HFFc6 (cell line): ENCODE measurements at regions not wholly inside any gene's neighbourhood (a gene's known extent, or its start where the extent isn't known, plus 50 kb on each side); places are given as distances from the start of the nearest gene placed in this dataset.

Experiments
- DNase-seq: peaks from one replicate; pipeline ENCODE4 v3.0.0-alpha.2; 2018
- H3K27ac Mint-ChIP-seq: 2 replicates; pipeline ENCODE4 v1.8.0; 2020; ENCODE audit warnings: mild to moderate bottlenecking, mixed read lengths
- H3K27me3 Mint-ChIP-seq: 2 replicates; pipeline ENCODE4 v1.8.0; 2021; ENCODE audit warnings: mild to moderate bottlenecking, moderate library complexity, mixed read lengths; ENCODE audit not compliant: insufficient read depth
- H3K36me3 Mint-ChIP-seq: 2 replicates; pipeline ENCODE4 v1.8.0; 2021; ENCODE audit warnings: low read depth, mixed read lengths
- H3K4me1 Mint-ChIP-seq: 2 replicates; pipeline ENCODE4 v1.8.0; 2020; ENCODE audit warnings: low read depth, mixed read lengths
- H3K4me3 Mint-ChIP-seq: 2 replicates; pipeline ENCODE4 v1.8.0; 2020; ENCODE audit warnings: mild to moderate bottlenecking, moderate library complexity, mixed read lengths
- H3K9me3 Mint-ChIP-seq: 2 replicates; pipeline ENCODE4 v1.8.0; 2020; ENCODE audit warnings: mild to moderate bottlenecking, mixed read lengths
- TF ChIP-seq, protein P1 (sequence below): fragments of 200-600 bp; sonication (generic); IDR thresholded peaks from 2 replicates; pipeline ENCODE4 v1.5.0; 2021; ENCODE audit warnings: antibody characterized with exemption, mild to moderate bottlenecking

DNA sequence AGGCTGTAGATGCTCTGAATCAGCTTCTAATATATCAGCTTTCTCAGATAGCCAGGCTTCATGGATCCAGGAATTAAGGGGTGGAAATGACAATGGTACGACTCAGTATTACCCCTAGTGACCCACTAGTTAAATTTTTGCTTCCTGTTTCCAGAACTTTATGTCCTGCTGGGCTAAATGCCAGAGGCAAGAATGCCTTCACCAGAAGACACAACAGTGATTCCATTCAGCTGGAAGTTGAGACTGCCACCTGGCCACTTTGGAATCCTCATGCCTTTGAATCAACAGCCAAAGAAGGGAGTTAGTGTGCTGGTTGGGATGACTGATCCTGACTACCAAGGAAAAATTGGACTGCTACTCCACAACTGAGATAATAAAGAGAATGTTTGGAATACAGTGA lies 239.1 kb downstream of the ASXL3 start:
- peaks cover 39% of the 10 kb centered on the region for H3K9me3 Mint-ChIP-seq
- H3K4me3 Mint-ChIP-seq = no peak overlapping the region
- DNase-seq = no peak
- H3K4me1 Mint-ChIP-seq = no peaks in the 10 kb centered on the region
- TF ChIP-seq, protein P1, sequence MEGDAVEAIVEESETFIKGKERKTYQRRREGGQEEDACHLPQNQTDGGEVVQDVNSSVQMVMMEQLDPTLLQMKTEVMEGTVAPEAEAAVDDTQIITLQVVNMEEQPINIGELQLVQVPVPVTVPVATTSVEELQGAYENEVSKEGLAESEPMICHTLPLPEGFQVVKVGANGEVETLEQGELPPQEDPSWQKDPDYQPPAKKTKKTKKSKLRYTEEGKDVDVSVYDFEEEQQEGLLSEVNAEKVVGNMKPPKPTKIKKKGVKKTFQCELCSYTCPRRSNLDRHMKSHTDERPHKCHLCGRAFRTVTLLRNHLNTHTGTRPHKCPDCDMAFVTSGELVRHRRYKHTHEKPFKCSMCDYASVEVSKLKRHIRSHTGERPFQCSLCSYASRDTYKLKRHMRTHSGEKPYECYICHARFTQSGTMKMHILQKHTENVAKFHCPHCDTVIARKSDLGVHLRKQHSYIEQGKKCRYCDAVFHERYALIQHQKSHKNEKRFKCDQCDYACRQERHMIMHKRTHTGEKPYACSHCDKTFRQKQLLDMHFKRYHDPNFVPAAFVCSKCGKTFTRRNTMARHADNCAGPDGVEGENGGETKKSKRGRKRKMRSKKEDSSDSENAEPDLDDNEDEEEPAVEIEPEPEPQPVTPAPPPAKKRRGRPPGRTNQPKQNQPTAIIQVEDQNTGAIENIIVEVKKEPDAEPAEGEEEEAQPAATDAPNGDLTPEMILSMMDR = no peak
- no peaks in the 10 kb centered on the region for H3K27me3 Mint-ChIP-seq
- no peaks in the 10 kb centered on the region; the same call in 1 of the 2 replicates for H3K36me3 Mint-ChIP-seq
- H3K27ac Mint-ChIP-seq = no peak overlapping the region

DNA sequence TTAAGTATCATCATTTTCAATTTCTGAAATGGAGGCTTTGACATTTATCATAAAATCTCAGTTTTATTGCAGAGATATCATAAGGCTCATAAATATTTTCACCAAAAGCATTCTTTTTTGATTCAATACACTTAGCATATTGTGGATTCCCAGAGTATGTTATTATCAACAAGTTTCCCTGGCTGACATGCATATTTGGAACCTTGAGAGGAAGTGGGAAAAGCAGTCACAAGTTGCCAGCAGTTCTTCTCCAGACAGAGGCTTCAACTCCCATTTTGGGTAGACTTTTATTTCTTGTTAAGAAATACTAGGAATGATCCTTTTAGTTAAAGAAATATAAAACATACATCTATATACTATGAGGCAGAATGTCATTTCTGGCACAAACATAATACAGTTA lies 236.5 kb downstream of the ASXL3 start:
- Mint-ChIP-seq H3K9me3 (peaks cover 31% of the 10 kb centered on the region), H3K27ac (no peak overlapping the region), H3K36me3 (peaks cover 5% of the 10 kb centered on the region; the same call in 1 of the 2 replicates), H3K4me1 (no peaks in the 10 kb centered on the region), H3K4me3 (no peak overlapping the region), H3K27me3 (no peaks in the 10 kb centered on the region)
- TF ChIP-seq, protein P1 = no peak
- no peak for DNase-seq

DNA sequence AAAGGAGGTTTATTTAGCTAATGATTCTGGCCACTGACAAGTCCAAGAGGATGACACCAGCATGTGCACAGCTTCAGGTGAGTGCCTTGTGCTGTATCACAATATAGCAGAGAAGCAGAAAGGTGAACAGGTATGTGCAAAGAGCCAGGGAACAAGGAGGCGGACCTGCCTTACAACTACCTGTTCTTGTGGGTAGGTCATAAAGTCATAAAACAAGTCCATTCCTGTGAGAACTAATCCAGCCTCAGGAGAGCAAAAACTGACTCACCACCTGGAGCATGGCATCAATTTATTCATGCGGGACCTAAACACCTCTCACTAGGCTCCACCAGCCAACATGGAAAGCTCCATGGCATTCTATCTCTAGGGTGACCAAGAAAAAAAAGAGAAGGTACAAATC lies 234.2 kb downstream of the ASXL3 start:
- Mint-ChIP-seq H3K9me3 (peaks cover 20% of the 10 kb centered on the region), H3K4me3 (no peak overlapping the region), H3K27ac (no peak overlapping the region), H3K36me3 (peaks cover 5% of the 10 kb centered on the region; the same call in 1 of the 2 replicates), H3K27me3 (no peaks in the 10 kb centered on the region), H3K4me1 (no peaks in the 10 kb centered on the region)
- DNase-seq = no peak
- TF ChIP-seq, protein P1 = no peak

DNA sequence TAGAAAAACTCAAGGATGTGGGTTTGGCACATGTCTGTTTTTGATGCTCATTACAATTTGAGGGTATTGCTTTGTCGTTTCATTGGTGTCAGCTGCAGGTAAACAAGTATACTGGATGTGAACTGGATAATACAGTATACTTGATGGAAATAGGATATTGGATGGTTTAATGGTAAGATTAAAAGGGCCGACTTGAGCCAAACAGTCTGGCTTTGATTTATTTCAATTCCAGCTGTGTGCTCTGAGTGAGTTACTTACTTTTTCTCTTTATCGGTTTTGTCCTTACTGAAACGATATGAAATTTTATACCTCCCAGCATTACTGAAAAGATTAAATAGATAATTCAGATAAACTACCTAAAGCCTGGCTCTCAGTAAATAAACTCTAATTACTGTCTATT lies 227.6 kb downstream of the ASXL3 start:
- Mint-ChIP-seq H3K9me3 (peaks cover 33% of the 10 kb centered on the region), H3K36me3 (peaks cover 5% of the 10 kb centered on the region; the same call in 1 of the 2 replicates), H3K4me3 (no peak overlapping the region), H3K4me1 (no peaks in the 10 kb centered on the region), H3K27me3 (no peaks in the 10 kb centered on the region), H3K27ac (no peak overlapping the region)
- TF ChIP-seq, protein P1 = no peak
- DNase-seq = no peak

DNA sequence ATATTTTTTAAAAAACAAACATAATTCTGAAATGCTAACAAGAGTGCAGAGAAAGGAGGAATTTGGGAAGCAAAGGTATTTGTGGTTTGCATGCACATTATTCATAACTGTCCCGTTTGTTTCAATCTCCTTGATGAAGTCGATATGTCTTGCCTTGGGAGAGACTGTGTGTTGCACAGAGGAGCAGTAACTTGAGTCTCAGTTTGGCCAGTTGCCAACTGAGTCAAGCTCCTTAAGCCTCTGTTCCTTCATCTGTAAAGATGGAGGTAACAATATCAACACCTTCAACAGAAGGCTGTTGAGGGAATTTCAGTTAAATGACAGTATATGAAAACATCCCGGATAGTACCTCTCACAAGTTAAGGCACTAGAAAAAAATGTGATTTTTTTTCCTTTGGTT lies 226.2 kb downstream of the ASXL3 start:
- Mint-ChIP-seq H3K27ac (no peak overlapping the region), H3K27me3 (no peaks in the 10 kb centered on the region), H3K4me3 (no peak overlapping the region), H3K9me3 (peaks cover 32% of the 10 kb centered on the region), H3K36me3 (no peaks in the 10 kb centered on the region), H3K4me1 (no peaks in the 10 kb centered on the region)
- TF ChIP-seq, protein P1 = no peak
- no peak for DNase-seq

DNA sequence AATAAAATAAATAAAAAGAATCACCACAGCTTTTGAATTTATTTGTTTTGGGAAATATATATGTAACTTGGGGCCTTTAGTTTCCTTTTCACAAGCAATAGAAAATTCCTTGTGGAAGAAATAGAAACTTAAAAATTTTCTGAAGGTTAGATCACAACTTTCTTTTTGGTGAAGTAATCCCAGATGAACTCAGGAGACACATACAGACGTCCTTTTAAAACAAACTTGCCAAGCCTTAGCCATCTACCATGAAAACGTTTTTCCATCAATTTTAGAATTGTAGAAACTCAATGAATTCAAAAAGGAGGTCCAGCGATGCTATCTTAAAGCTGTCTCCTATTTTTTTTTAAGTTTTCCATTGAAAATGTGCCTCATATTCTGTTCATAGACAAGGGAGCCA lies 225.6 kb downstream of the ASXL3 start:
- Mint-ChIP-seq H3K4me3 (no peak overlapping the region), H3K36me3 (no peaks in the 10 kb centered on the region), H3K4me1 (no peaks in the 10 kb centered on the region), H3K9me3 (peaks cover 37% of the 10 kb centered on the region), H3K27ac (no peak overlapping the region), H3K27me3 (no peaks in the 10 kb centered on the region)
- TF ChIP-seq, protein P1 = no peak
- no peak for DNase-seq
